Activated naive CD4-positive, alpha-beta T cell treated with anti-CD3 and anti-CD28 coated beads for 36 hours (primary cell): ENCODE measurements at regions not wholly inside any gene's neighbourhood (a gene's known extent, or its start where the extent isn't known, plus 50 kb on each side); places are given as distances from the start of the nearest gene placed in this dataset.

Experiments
- CTCF ChIA-PET: fragments of 350-600 bp; sonication (Branson Sonifier 250); formaldehyde crosslinking; loops from one replicate; lab custom pipeline; 2021; ENCODE audit warnings: antibody characterized with exemption; lab: Charles Lee
- DNase-seq: peaks from one replicate; pipeline ENCODE4 v3.0.0-alpha.2; 2020
- H3K27ac Mint-ChIP-seq: one replicate; pipeline ENCODE4 v1.8.0; 2021; ENCODE audit warnings: mild to moderate bottlenecking, mixed read lengths
- H3K27me3 Mint-ChIP-seq: one replicate; pipeline ENCODE4 v1.8.0; 2021; ENCODE audit warnings: low read depth, mixed read lengths
- H3K36me3 Mint-ChIP-seq: one replicate; pipeline ENCODE4 v1.8.0; 2021; ENCODE audit warnings: low read depth, mixed read lengths
- H3K4me1 Mint-ChIP-seq: one replicate; pipeline ENCODE4 v1.8.0; 2021; ENCODE audit warnings: low read depth, mixed read lengths
- H3K4me3 Mint-ChIP-seq: one replicate; pipeline ENCODE4 v1.8.0; 2021; ENCODE audit warnings: mild to moderate bottlenecking, moderate library complexity, mixed read lengths
- H3K9me3 Mint-ChIP-seq: one replicate; pipeline ENCODE4 v1.8.0; 2021; ENCODE audit warnings: mixed read lengths
- intact Hi-C: fragments of 100-400 bp; cut with micrococcal nuclease; formaldehyde crosslinking; loops from one replicate; pipeline ENCODE4 v1.15.1; 2023

GRCh38 chr4:18285357-18285756 is 263.8 kb upstream of the LCORL start:
- Mint-ChIP-seq H3K27ac (no peak overlapping the region), H3K9me3 (no peaks in the 10 kb centered on the region), H3K4me3 (no peak overlapping the region), H3K36me3 (no peaks in the 10 kb centered on the region), H3K27me3 (peaks cover 4% of the 10 kb centered on the region), H3K4me1 (no peaks in the 10 kb centered on the region)
- CTCF ChIA-PET, result no interaction called here
- intact Hi-C loops, result no loop called here
- no peak for DNase-seq

DNA sequence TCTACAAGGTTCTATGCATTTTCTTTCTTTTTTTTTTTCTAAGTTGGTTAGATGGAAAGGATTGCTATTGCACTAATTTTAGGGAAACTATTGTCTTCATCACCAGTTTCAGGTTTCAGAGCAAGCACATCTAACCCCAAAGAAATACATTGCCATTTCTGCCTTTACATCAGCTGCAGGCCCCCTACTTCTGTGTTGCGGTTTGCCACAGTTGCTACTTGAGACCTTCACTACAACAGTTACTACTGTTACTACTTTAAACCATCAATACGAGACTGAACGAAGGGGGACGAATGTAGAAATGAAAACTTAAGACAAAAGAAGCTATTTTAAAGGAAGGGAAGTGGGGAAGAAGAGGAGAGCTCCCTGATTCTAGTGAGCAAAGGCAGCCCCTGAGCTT is 256.7 kb upstream of the LCORL start:
- Mint-ChIP-seq H3K36me3 (no peaks in the 10 kb centered on the region), H3K9me3 (peaks cover 5% of the 10 kb centered on the region), H3K4me1 (no peaks in the 10 kb centered on the region), H3K4me3 (no peak overlapping the region), H3K27ac (no peak overlapping the region), H3K27me3 (no peaks in the 10 kb centered on the region)
- CTCF ChIA-PET, result no interaction called here
- intact Hi-C loops, result no loop called here
- DNase-seq, result no peak

GRCh38 chr4:18262832-18263231 is 241.3 kb upstream of the LCORL start:
- no peak overlapping the region for H3K27ac Mint-ChIP-seq
- DNase-seq, result no peak
- CTCF ChIA-PET, result no interaction called here
- intact Hi-C loops, result no loop called here
- no peaks in the 10 kb centered on the region for H3K36me3 Mint-ChIP-seq
- peaks cover 1% of the 10 kb centered on the region for H3K9me3 Mint-ChIP-seq
- H3K27me3 Mint-ChIP-seq, result peaks cover 11% of the 10 kb centered on the region
- H3K4me3 Mint-ChIP-seq, result no peak overlapping the region
- no peaks in the 10 kb centered on the region for H3K4me1 Mint-ChIP-seq

- no peak for DNase-seq
- CTCF ChIA-PET, result no interaction called here
- H3K36me3 Mint-ChIP-seq, result no peaks in the 10 kb centered on the region
- no peak overlapping the region for H3K4me3 Mint-ChIP-seq
- no peaks in the 10 kb centered on the region for H3K27me3 Mint-ChIP-seq
- no peaks in the 10 kb centered on the region for H3K4me1 Mint-ChIP-seq
- peaks cover 5% of the 10 kb centered on the region for H3K9me3 Mint-ChIP-seq
- intact Hi-C loops, result no loop called here
- H3K27ac Mint-ChIP-seq, result no peak overlapping the region
Measured at GRCh38 chr4:18252052-18252451, 230.5 kb upstream of the LCORL start.

- CTCF ChIA-PET, result no interaction called here
- no peaks in the 10 kb centered on the region for H3K9me3 Mint-ChIP-seq
- intact Hi-C loops, result no loop called here
Measured at GRCh38 chr4:18250564-18250963, 229.0 kb upstream of the LCORL start.

GRCh38 chr4:18248611-18249010 is 227.1 kb upstream of the LCORL start:
- CTCF ChIA-PET, result no interaction called here

More at GRCh38 chr4:18250564-18250963, 229.0 kb upstream of the LCORL start:
- Mint-ChIP-seq H3K36me3 (no peaks in the 10 kb centered on the region), H3K4me3 (no peak overlapping the region), H3K27me3 (no peaks in the 10 kb centered on the region), H3K27ac (no peak overlapping the region), H3K4me1 (no peaks in the 10 kb centered on the region)
- no peak for DNase-seq

DNA sequence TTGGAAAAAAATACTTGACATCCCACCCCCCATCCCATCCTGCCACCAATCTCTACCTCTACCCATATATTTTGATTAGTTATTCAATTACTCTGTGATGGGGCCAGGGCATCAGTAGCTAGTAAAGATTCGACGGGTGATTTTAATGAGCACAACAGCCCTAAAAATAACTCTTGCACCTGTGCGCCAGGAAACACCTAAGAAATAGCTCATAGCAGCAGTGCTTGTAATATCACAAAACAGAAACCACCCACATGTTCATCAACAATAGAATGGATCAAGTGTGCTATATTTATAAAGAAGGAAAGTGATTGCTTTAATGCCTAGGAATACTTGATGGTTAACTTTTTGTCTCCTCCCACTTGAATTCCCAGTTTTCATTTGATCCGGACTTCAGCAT is 225.6 kb upstream of the LCORL start:
- Mint-ChIP-seq H3K36me3 (no peaks in the 10 kb centered on the region), H3K27ac (no peak overlapping the region), H3K4me1 (no peaks in the 10 kb centered on the region), H3K27me3 (peaks cover 2% of the 10 kb centered on the region), H3K9me3 (no peaks in the 10 kb centered on the region), H3K4me3 (no peak overlapping the region)
- CTCF ChIA-PET, result no interaction called here
- no peak for DNase-seq
- intact Hi-C loops, result no loop called here

More at GRCh38 chr4:18248611-18249010, 227.1 kb upstream of the LCORL start:
- no peaks in the 10 kb centered on the region for H3K4me1 Mint-ChIP-seq
- H3K4me3 Mint-ChIP-seq, result no peak overlapping the region
- intact Hi-C loops, result no loop called here
- no peaks in the 10 kb centered on the region for H3K27me3 Mint-ChIP-seq
- H3K36me3 Mint-ChIP-seq, result no peaks in the 10 kb centered on the region
- H3K9me3 Mint-ChIP-seq, result no peaks in the 10 kb centered on the region
- H3K27ac Mint-ChIP-seq, result no peak overlapping the region
- no peak for DNase-seq

- intact Hi-C loops, result no loop called here
- peaks cover 2% of the 10 kb centered on the region for H3K27me3 Mint-ChIP-seq
- no peak overlapping the region for H3K27ac Mint-ChIP-seq
- no peak overlapping the region for H3K4me3 Mint-ChIP-seq
- no peaks in the 10 kb centered on the region for H3K9me3 Mint-ChIP-seq
- no peaks in the 10 kb centered on the region for H3K4me1 Mint-ChIP-seq
- H3K36me3 Mint-ChIP-seq, result no peaks in the 10 kb centered on the region
- CTCF ChIA-PET, result no interaction called here
- DNase-seq, result no peak
Measured at GRCh38 chr4:18242919-18243693, 221.6 kb upstream of the LCORL start.

DNA sequence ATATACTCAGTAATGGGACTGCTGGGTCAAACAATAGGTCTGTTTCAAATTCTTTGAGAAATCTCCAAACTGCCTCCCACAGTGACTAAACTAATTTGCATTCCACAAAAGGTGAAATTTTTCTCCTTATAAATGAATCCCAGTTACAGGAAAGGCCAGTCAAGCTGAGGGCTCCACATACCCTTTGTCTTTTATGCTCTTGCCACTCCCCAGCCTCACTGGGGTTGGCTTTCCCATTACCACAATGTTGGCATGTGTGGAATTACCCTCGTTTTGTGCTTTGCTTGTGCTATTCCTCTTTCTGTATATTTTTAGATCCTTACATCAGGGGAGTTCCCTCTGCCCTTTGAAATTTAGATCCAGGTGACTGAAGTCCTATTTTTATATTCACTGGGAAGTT is 220.2 kb upstream of the LCORL start:
- no peak overlapping the region for H3K4me3 Mint-ChIP-seq
- H3K36me3 Mint-ChIP-seq, result no peaks in the 10 kb centered on the region
- intact Hi-C loops, result no loop called here
- H3K27ac Mint-ChIP-seq, result no peak overlapping the region
- CTCF ChIA-PET, result no interaction called here
- no peaks in the 10 kb centered on the region for H3K4me1 Mint-ChIP-seq
- H3K9me3 Mint-ChIP-seq, result no peaks in the 10 kb centered on the region
- DNase-seq, result no peak
- peaks cover 2% of the 10 kb centered on the region for H3K27me3 Mint-ChIP-seq

GRCh38 chr4:18234108-18234507 is 212.6 kb upstream of the LCORL start:
- H3K4me1 Mint-ChIP-seq, result no peaks in the 10 kb centered on the region
- H3K4me3 Mint-ChIP-seq, result no peak overlapping the region
- peaks cover 6% of the 10 kb centered on the region for H3K27me3 Mint-ChIP-seq
- CTCF ChIA-PET, result no interaction called here
- intact Hi-C loops, result no loop called here
- H3K36me3 Mint-ChIP-seq, result no peaks in the 10 kb centered on the region
- H3K9me3 Mint-ChIP-seq, result peaks cover 7% of the 10 kb centered on the region
- no peak for DNase-seq
- H3K27ac Mint-ChIP-seq, result no peak overlapping the region

DNA sequence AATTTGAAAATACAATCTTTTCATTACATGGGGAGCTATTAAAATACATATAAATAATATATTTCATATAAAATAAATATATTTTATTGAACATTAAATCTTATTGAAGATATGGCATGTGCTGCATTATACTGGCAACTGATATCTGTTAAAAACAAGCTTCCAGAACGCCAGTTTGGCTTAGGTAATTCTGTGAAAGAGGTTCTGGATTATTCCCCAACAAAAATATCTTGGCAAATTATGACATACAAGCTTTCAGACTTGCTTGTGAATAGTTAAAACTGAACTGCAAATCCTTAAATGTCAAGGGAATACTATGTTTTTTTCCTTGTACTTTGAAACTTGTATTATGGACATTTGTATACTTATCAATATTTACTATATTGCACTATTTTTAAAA is 210.2 kb upstream of the LCORL start:
- DNase-seq, result no peak
- Mint-ChIP-seq H3K4me1 (no peaks in the 10 kb centered on the region), H3K27ac (no peak overlapping the region), H3K27me3 (peaks cover 12% of the 10 kb centered on the region), H3K9me3 (peaks cover 13% of the 10 kb centered on the region), H3K4me3 (no peak overlapping the region), H3K36me3 (no peaks in the 10 kb centered on the region)
- CTCF ChIA-PET, result no interaction called here
- intact Hi-C loops, result no loop called here

GRCh38 chr4:18227880-18228279 is 206.3 kb upstream of the LCORL start:
- Mint-ChIP-seq H3K27ac (no peak overlapping the region), H3K36me3 (no peaks in the 10 kb centered on the region), H3K4me3 (no peak overlapping the region), H3K27me3 (peaks cover 20% of the 10 kb centered on the region), H3K9me3 (peaks cover 13% of the 10 kb centered on the region), H3K4me1 (no peaks in the 10 kb centered on the region)
- intact Hi-C loops, result no loop called here
- CTCF ChIA-PET, result no interaction called here
- DNase-seq, result no peak

GRCh38 chr4:18214411-18215055 is 193.0 kb upstream of the LCORL start:
- H3K27ac Mint-ChIP-seq, result no peak overlapping the region
- no peak overlapping the region for H3K4me3 Mint-ChIP-seq
- intact Hi-C loops, result no loop called here
- peaks cover 7% of the 10 kb centered on the region for H3K27me3 Mint-ChIP-seq
- no peak for DNase-seq
- CTCF ChIA-PET, result no interaction called here
- H3K4me1 Mint-ChIP-seq, result no peaks in the 10 kb centered on the region
- no peaks in the 10 kb centered on the region for H3K36me3 Mint-ChIP-seq
- H3K9me3 Mint-ChIP-seq, result no peaks in the 10 kb centered on the region
